ENCODE measurements at regions not wholly inside any gene's neighbourhood (a gene's known extent, or its start where the extent isn't known, plus 50 kb on each side); places are given as distances from the start of the nearest gene placed in this dataset.

GRCh38 chr11:23320131-23320530 is 459.9 kb upstream of the CCDC179 start:
- no peak for TF ChIP-seq CTCF (conservative IDR thresholded peaks at IDR 0.05 in 1 of 2, IDR thresholded peaks at IDR 0.05 in 1 of 2; ENCODE audit: low read depth in 1 of 2, low read length in 2 of 2)
- TF ChIP-seq EZH2 (IDR thresholded peaks at IDR 0.05; ENCODE audit: low read length, missing control alignments), result no peak
